Brain microvascular endothelial cell (primary cell): ENCODE measurements at regions not wholly inside any gene's neighbourhood (a gene's known extent, or its start where the extent isn't known, plus 50 kb on each side); places are given as distances from the start of the nearest gene placed in this dataset.

Experiments used
- DNase-seq: peaks from one replicate; pipeline ENCODE4 v3.0.0-alpha.2; 2020
- H3K27ac ChIP-seq: fragments of 250-450 bp; sonication (Bioruptor Pico); 2 replicates; pipeline ENCODE4 v1.5.1; 2020; ENCODE audit warnings: mild to moderate bottlenecking, moderate library complexity
- H3K27me3 ChIP-seq: fragments of 250-450 bp; sonication (Bioruptor Pico); replicated peaks from 2 replicates; pipeline ENCODE4 v1.5.1; 2020; ENCODE audit warnings: mild to moderate bottlenecking
- H3K36me3 ChIP-seq: fragments of 250-450 bp; sonication (Bioruptor Pico); replicated peaks from 2 replicates; pipeline ENCODE4 v1.5.1; 2020; ENCODE audit warnings: mild to moderate bottlenecking
- H3K4me3 ChIP-seq: 2 replicates; pipeline ENCODE4 v1.5.1; 2011; ENCODE audit warnings: low read depth, mild to moderate bottlenecking, control low read depth, low read length, moderate library complexity
- in situ Hi-C: cut with HindIII; loops from 2 replicates; pipeline ENCODE4 v1.10.0; 2017; ENCODE audit warnings: low sequenced_read_pairs, low pct_ligation_motif_present
- TF ChIP-seq, protein P1 (sequence below): IDR thresholded peaks from 2 replicates; pipeline ENCODE4 v1.5.1; 2011; ENCODE audit warnings: low read depth, mild to moderate bottlenecking, moderate library complexity, low read length, control low read depth, inconsistent platforms; ENCODE audit errors: missing control alignments

DNA sequence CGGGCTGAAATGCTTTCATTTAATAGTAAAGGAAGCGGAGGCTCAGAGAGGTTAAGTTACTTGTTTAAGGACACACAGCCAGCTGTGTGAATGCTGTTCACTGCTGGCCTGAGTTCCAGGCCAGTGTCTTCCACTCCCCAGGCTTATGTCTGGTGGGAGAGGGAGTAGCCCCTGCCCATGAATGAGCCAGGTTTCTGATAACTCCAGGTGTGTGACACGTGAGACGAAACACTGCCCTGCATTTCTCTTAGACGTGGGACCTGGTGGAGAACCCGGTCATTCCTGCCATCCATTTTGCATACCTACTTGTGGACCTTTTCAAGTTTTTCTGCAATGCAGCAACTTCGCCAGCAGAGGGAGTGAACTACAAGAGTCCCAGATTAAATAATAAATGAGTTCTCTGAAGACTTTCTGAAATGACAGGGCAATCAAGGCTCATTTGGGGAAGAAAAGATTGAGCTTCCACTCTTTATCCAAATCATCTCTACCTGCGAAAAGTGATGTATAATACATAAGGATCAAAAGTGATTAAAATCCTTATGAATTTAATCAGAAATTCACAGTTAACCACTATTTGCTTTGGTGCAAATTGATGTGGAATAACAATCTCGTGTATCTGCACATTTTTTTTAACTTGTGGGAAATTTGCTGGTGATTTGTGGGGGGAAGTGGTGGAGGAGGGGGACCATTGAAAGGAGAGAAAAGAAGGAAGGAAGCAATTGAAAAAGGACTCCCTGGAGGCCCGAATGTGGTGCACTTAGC lies 79.4 kb upstream of the ASB18 start:
- TF ChIP-seq, protein P1, sequence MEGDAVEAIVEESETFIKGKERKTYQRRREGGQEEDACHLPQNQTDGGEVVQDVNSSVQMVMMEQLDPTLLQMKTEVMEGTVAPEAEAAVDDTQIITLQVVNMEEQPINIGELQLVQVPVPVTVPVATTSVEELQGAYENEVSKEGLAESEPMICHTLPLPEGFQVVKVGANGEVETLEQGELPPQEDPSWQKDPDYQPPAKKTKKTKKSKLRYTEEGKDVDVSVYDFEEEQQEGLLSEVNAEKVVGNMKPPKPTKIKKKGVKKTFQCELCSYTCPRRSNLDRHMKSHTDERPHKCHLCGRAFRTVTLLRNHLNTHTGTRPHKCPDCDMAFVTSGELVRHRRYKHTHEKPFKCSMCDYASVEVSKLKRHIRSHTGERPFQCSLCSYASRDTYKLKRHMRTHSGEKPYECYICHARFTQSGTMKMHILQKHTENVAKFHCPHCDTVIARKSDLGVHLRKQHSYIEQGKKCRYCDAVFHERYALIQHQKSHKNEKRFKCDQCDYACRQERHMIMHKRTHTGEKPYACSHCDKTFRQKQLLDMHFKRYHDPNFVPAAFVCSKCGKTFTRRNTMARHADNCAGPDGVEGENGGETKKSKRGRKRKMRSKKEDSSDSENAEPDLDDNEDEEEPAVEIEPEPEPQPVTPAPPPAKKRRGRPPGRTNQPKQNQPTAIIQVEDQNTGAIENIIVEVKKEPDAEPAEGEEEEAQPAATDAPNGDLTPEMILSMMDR: peak; percentile 86
- Histone ChIP-seq H3K27me3 (no peaks in the 10 kb centered on the region), H3K4me3 (no peak overlapping the region), H3K36me3 (no peaks in the 10 kb centered on the region), H3K27ac (no peak overlapping the region)
- in situ Hi-C loops: loop anchor here (25.0 kb wide), 1 partner anchor 719 kb away; no protein-coding TSS in a partner anchor
- DNase-seq: peak; percentile 85

DNA sequence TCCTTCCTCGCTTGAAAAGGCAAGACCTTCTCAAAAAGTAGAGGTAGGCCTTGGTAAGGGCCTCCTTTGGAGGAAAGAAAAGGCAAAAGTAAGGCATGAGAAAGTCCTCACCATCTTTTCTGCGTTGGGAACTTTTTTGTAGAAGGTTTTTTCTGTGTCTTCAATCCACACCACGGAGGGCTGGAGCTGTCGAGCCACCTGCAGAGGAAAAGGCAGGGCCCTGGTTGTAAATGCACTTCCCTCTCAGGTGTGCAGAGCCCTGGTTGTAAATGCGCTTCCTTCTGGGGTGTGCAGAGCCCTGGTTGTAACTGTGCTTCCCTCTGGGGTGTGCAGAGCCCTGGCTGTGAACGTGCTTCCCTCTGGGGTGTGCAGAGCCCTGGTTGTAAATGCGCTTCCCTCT lies 80.2 kb upstream of the ASB18 start:
- no peaks in the 10 kb centered on the region for H3K36me3 ChIP-seq
- H3K4me3 ChIP-seq: no peak overlapping the region
- H3K27ac ChIP-seq: no peak overlapping the region
- no peak for DNase-seq
- TF ChIP-seq, protein P1: no peak
- in situ Hi-C loops: loop anchor here (25.0 kb wide), 1 partner anchor 718 kb away; no protein-coding TSS in a partner anchor
- no peaks in the 10 kb centered on the region for H3K27me3 ChIP-seq

DNA sequence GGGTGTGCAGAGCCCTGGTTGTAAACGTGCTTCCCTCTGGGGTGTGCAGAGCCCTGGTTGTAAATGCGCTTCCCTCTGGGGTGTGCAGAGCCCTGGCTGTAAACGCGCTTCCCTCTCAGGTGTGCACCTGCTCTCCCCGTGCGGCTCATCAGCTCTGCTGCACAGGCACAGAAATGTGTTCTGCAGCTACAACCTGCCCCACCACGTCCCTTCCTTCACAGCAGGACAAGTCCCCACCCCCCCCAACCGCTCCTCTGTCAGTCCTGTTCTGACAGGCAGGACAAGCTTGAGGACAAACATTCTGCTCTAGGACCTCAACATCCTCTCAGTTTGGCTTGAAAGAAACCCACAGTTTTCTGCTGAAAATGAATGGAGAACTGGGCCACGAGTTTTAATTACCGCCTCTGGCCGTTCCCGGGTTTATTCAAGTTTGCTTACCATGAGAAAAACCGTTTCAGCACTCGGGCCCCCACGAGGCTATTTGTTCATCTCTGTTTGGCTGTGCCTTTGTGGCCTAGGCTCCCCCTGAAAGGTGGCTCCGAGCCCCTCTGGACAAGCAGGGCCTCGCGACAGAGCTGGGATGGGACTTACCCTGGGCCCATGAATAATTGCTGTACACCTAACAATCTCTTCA lies 81.0 kb upstream of the ASB18 start:
- TF ChIP-seq, protein P1: no peak
- no peak for DNase-seq
- Histone ChIP-seq H3K36me3 (no peaks in the 10 kb centered on the region), H3K4me3 (no peak overlapping the region), H3K27me3 (no peaks in the 10 kb centered on the region), H3K27ac (no peak overlapping the region)
- in situ Hi-C loops: loop anchor here (25.0 kb wide), 1 partner anchor 717 kb away; no protein-coding TSS in a partner anchor

DNA sequence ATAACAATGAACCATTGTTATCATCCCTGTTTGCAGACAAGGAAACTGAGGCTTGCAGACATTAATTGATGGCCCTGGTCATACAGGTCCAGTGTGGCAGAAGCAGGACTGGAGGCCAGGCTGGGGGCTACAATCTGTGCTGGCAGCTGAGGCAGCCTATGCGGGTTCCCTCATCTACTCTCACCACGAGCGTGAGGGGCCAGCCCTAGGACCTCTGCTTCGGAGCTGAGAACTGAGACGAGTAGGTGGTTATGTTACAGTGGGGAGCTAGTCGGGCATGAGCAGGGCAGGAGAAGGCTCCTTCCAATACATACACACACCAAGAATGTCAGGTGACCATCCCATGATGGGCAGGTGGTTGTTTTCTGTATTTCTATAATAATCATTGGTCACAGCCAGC lies 82.2 kb upstream of the ASB18 start:
- in situ Hi-C loops: loop anchor here (25.0 kb wide), 1 partner anchor 716 kb away; no protein-coding TSS in a partner anchor
- H3K36me3 ChIP-seq: no peaks in the 10 kb centered on the region
- no peak overlapping the region for H3K27ac ChIP-seq
- DNase-seq: no peak
- no peak overlapping the region for H3K4me3 ChIP-seq
- TF ChIP-seq, protein P1: no peak
- no peaks in the 10 kb centered on the region for H3K27me3 ChIP-seq

DNA sequence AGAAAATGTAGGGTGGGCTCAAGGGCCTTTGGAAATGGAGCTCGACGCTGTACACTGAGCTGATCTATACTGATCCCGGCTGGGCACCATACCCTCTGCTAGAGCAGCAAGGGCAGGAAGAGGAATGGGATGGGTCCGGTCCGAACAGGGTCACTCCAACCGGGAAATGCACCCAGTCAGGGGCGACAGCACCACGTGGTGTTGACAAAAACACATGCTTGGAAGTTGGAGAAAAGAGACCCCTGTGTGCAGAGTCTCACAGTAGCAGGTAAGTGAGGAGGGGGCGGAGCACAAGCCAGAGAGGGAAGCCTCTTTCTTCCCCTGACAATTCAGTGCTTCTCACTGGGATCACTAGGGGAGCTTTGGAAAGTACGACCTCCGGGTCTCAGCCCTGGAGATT lies 84.1 kb upstream of the ASB18 start:
- TF ChIP-seq, protein P1: no peak
- Histone ChIP-seq H3K27me3 (no peaks in the 10 kb centered on the region), H3K4me3 (no peak overlapping the region), H3K27ac (no peak overlapping the region), H3K36me3 (no peaks in the 10 kb centered on the region)
- DNase-seq: no peak
- in situ Hi-C loops: loop anchor here (25.0 kb wide), 1 partner anchor 714 kb away; no protein-coding TSS in a partner anchor
